Upper lobe of right lung (tissue), 1 donor: ENCODE measurements at regions not wholly inside any gene's neighbourhood (a gene's known extent, or its start where the extent isn't known, plus 50 kb on each side); places are given as distances from the start of the nearest gene placed in this dataset.
"Not testable (repeated sequence)": the region's sequence is repeated elsewhere in the genome, so short reads cannot be mapped to it uniquely, and the experiment has no call there.

Experiments
- ATAC-seq: fragments of 200-7000 bp; cut with Tn5 transposase; one replicate; pipeline ENCODE4 v1.9.1; 2020; ENCODE audit warnings: mild to moderate bottlenecking, moderate library complexity
- DNase-seq: peaks from one replicate; pipeline ENCODE4 v3.0.0-alpha.2; 2020
- H3K27ac ChIP-seq: fragments of 200-600 bp; one replicate; pipeline ENCODE4 v1.8.0; 2022
- H3K27me3 ChIP-seq: fragments of 200-600 bp; one replicate; pipeline ENCODE4 v1.8.0; 2022; ENCODE audit warnings: mild to moderate bottlenecking
- H3K36me3 ChIP-seq: fragments of 200-600 bp; one replicate; pipeline ENCODE4 v1.8.0; 2022
- H3K4me1 ChIP-seq: fragments of 200-600 bp; one replicate; pipeline ENCODE4 v1.8.0; 2022
- H3K4me3 ChIP-seq: fragments of 200-600 bp; one replicate; pipeline ENCODE4 v1.8.0; 2022; ENCODE audit warnings: mild to moderate bottlenecking
- H3K9me3 ChIP-seq: fragments of 200-600 bp; one replicate; pipeline ENCODE4 v1.8.0; 2022
- CTCF ChIP-seq: fragments of 200-600 bp; IDR thresholded peaks from one replicate; pipeline ENCODE4 v1.8.0; 2022; ENCODE audit warnings: antibody characterized with exemption
- intact Hi-C: fragments of 100-400 bp; cut with DNase I; formaldehyde crosslinking; loops from one replicate; pipeline ENCODE4 v1.11.0; 2022
- donor health status: DM: no; HTN: yes; CAD: no; lungs with severe emphysema.

DNA sequence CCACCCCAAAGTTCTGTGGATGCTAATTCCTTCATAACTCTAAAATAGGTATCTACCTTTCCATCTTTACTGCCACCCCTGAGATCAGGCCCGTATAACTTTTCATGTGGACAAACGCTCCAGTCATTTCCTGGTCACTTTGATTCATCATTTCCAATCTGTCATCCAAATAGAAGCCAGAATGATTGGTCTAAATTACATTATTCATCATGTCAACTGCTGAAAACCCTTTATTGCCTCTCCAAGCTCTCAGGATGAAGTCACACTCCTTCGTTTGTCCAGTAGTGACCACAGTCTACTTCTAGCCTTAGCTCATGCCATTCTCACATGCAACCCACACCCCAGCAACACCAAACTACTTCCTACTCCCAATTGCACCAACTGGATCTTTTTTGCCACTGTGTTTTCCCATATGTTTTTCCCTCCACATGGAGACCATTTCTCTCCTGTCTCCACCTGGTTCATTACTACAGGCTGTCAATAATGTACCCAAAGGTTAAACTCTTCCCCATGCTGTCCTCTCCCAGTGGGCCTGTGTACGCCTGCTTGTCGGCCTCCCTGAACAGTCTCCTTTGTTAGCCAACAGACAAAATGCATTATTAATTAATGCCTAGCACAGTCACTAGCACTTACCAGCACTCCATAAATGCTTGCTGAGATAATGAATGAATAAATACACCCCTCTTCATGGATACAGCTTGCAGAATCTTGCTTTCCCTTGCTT lies 382.6 kb upstream of the NOCT start:
- Histone ChIP-seq H3K36me3 (no peaks in the 10 kb centered on the region), H3K9me3 (no peaks in the 10 kb centered on the region), H3K27ac (no peak overlapping the region), H3K27me3 (no peaks in the 10 kb centered on the region), H3K4me1 (no peaks in the 10 kb centered on the region), H3K4me3 (no peak overlapping the region)
- ATAC-seq = no peak
- no peak for TF ChIP-seq CTCF
- intact Hi-C loops = no loop called here
- DNase-seq = no peak

- Histone ChIP-seq H3K4me3 (no peak overlapping the region), H3K4me1 (no peaks in the 10 kb centered on the region), H3K36me3 (no peaks in the 10 kb centered on the region), H3K27me3 (no peaks in the 10 kb centered on the region), H3K27ac (no peak overlapping the region), H3K9me3 (no peaks in the 10 kb centered on the region)
- intact Hi-C loops = no loop called here
- DNase-seq (no peak), ATAC-seq (peak; percentile 52)
- TF ChIP-seq CTCF = no peak
Observed at GRCh38 chr4:138630666-138631065, 384.9 kb upstream of the NOCT start.

GRCh38 chr4:138629669-138630068 lies 385.9 kb upstream of the NOCT start:
- no peak for TF ChIP-seq CTCF
- peak; percentile 52 for ATAC-seq
- intact Hi-C loops = no loop called here
- H3K27me3 ChIP-seq = no peaks in the 10 kb centered on the region
- no peaks in the 10 kb centered on the region for H3K36me3 ChIP-seq
- no peak overlapping the region for H3K27ac ChIP-seq
- no peaks in the 10 kb centered on the region for H3K4me1 ChIP-seq
- H3K9me3 ChIP-seq = no peaks in the 10 kb centered on the region
- no peak overlapping the region for H3K4me3 ChIP-seq
- no peak for DNase-seq

DNA sequence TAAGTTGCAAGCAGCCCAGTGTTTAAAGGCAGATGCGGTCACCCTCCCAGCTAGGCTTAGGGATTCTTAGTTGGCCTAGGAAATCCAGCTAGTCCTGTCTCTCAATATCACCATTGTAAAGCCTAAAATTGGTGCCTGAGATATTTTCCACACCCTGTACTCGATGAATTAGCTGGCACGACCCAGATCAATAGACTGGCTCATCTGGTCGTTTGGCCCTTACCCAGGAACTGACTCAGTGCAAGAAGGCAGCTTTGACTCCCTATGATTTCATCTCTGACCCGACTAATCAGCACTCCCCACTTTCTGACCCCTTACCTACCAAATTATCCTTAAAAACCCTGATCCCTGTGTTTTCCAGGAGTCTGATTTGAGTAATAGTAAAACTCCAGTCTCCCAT lies 384.9 kb upstream of the SLC7A11 start:
- H3K4me1 ChIP-seq = no peaks in the 10 kb centered on the region
- no peak for DNase-seq
- H3K27me3 ChIP-seq = no peaks in the 10 kb centered on the region
- no peak for TF ChIP-seq CTCF
- H3K9me3 ChIP-seq = no peaks in the 10 kb centered on the region
- H3K4me3 ChIP-seq = no peak overlapping the region
- no peak for ATAC-seq
- H3K27ac ChIP-seq = no peak overlapping the region
- H3K36me3 ChIP-seq = no peaks in the 10 kb centered on the region
- intact Hi-C loops = no loop called here

DNA sequence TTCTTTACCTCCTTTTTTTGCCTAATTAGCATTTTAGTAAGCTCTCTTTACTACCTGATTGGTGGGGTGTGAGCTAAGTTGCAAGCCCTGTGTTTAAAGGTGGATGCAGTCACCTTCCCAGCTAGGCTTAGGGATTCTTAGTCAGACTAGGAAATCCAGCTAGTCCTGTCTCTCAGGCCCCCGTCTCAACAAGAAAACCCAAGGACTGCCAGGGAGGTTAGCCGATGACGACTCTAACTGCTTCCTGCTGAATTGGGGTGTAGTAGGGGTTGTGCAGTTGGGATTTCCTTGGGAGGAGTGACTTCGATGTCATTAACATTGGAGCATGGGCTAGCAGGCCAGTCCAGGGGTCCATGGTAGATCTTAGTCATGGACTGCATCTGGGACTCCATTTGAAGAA lies 380.2 kb upstream of the SLC7A11 start:
- DNase-seq, H3K36me3 ChIP-seq, H3K4me1 ChIP-seq, H3K9me3 ChIP-seq, H3K27me3 ChIP-seq, H3K4me3 ChIP-seq, H3K27ac ChIP-seq, ATAC-seq, intact Hi-C loops: not testable (repeated sequence)

GRCh38 chr4:138616775-138617174 lies 374.6 kb upstream of the SLC7A11 start:
- no peak for ATAC-seq
- H3K27me3 ChIP-seq = no peaks in the 10 kb centered on the region
- no peak for DNase-seq
- no peaks in the 10 kb centered on the region for H3K9me3 ChIP-seq
- H3K4me1 ChIP-seq = no peaks in the 10 kb centered on the region
- intact Hi-C loops = no loop called here
- TF ChIP-seq CTCF = no peak
- no peak overlapping the region for H3K4me3 ChIP-seq
- no peak overlapping the region for H3K27ac ChIP-seq
- H3K36me3 ChIP-seq = no peaks in the 10 kb centered on the region
